NCI-H1436 (cell line): ENCODE measurements at regions not wholly inside any gene's neighbourhood (a gene's known extent, or its start where the extent isn't known, plus 50 kb on each side); places are given as distances from the start of the nearest gene placed in this dataset.
"Not testable (repeated sequence)": the region's sequence is repeated elsewhere in the genome, so short reads cannot be mapped to it uniquely, and the experiment has no call there.

Experiments used
- DNase-seq: peaks from one replicate; lab custom pipeline; 2025; lab: John Stamatoyannopoulos, UW

DNA sequence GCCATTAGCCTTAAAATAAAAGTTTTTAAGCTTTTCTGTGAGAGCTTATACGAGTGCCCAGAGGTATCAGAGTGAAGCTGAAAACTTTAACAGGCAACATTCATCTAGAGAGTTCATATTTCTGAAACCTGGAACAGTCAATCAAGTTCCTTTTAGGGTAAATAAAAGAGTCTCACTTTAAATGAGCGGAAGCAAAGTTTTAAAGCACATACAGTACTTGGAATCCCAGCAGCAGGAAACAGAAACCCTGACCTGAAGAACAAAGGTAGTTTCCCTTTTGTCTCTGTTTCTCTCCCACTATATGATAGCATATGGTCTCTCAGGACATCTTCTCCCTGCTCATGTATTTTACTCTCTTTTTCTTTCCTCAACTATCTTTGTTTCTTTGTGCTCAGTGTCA is 153.0 kb downstream of the ASB9 start:
- no peak for DNase-seq

DNA sequence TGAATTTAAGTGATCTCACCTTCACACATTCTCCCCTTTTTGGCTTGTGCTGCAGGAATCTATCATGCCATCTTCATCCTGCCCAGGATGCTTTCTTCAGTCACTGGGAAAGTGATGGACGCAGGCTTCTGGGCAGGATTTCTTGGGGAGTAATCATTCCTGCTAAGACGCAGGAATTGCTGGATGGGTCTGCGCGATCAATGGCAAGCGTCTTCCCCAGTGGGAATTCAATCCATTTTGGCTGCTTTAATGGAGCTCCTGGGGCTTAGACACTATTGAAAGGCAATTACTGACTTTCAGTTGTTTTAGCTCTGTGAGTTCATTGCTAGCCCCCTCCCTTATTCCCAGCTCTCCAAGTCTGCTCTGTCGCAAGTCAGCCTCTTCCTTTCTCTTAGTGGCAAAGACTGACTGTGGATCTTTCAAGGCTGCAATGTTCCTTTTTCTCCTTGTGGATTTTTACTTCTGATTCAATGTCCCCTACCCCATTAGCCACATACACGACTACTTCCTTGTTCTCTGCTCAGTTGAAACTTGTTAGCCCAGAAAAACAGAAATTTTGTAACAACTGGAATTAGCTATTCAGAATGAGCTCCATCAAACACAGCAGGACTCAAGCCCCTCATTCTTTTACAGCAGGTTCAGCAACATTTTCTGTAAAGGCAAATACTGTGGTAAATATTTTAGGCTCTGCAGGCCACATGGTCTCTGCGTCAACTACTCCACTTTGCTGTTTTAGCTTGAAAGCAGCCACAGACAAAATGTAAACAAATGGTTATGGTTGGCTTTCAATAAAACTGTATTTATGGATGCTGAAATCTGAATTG is 154.9 kb downstream of the ASB9 start:
- no peak for DNase-seq

DNA sequence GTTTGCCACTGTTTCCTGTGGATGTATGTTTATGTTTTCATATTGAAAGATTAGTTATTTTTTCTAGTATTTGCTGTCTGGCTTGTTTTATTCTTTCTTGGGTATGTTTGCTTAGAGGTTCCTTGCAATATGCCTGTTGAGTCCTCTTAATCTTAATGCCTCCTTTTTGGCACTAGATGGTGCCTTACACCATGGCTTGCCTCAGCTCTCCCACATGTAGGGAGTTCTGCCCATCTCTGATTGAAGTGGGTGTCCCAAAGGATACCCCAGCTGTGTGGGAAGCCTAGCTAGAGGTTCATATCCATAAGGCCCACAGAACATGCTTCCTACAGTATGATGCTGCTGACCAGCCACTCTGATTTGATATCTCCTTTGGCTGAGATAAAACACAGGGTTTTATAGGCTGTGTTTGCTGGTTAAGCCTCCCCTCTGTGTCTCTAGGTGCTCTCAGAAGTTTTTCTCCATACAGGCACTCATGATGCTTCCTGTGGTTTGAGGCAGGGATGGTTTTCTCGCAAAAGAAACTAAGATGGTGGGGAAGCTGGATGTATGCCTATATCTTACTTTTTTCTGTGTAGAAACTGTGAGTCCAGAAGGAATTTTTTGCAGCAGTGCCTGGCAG is 162.4 kb downstream of the ASB9 start:
- DNase-seq = peak; percentile 9

DNA sequence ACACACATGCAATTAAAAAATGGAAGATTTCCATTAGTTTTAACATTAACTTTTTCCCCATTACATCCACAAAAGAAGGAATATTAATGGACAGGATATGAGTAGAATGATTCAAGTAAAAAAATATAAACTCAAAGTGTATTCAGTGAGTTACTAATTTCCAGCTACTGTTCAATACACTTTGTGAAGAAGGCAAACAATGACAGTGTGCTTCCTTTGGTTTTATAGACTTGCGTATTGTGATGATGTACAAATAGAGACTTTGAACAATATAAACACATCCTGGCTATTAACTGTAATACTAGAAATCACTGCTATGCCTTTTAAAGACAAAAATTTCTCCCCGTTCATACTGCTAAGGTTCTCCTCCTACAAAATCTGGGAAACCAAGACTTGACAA is 171.4 kb downstream of the ASB9 start:
- DNase-seq = no peak

DNA sequence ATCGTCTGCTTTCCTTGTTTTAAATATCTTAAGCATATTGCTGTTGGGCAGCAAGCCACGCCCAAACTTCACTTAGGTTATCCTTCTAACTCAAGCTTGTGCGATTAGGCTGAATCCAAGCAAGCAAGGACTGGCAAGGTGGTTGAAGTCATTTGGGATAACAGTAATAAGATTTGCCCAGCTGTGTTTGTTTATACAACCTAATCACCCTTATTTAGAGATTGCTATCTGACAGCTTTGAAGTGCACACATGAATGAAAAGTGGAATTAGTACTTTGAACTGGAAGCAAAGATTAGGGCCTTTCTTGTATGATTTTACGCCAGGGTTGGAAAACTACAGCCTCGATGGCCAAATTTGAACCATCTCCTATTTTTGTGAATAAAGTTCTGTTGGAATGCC is 182.1 kb downstream of the ASB9 start:
- DNase-seq = no peak

DNA sequence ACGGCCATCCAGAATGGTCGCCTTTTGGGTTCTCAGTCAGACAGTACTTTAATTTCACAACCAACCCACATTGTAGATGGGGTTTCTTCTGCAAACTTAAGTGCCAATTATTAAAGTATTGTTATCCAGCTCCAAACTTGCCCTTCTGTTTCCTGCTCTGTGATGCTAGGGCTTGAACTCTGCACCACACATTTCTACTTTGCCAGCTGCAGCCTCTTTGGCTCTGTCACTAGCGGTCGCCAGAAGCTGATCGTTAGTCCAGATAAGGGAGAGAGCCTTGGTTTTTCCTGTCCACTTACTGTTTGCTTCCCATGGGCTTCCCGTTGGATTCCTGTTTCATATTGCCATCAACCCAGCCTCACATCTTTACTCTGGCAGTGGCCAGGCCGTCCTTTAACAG is 196.6 kb downstream of the ASB9 start:
- DNase-seq = no peak

DNA sequence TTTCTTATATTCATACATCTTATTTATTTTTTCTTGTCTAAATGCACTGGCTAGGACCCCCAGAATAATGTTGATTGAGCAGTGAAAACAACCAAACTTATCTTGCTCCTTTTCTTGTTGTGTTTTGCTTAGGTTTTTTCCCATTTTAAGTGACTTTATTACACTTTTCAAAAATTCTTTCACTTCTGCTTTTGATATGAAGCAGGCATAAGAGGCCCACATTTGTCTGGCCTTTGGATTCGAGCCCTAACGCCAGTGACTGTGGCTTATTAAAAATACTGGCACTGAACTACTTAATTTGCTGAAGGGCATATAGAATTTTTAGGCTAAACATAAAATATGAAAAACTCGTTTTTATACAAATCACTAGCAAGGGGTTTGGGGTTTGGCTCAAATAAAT is 197.0 kb downstream of the ASB9 start:
- no peak for DNase-seq

DNA sequence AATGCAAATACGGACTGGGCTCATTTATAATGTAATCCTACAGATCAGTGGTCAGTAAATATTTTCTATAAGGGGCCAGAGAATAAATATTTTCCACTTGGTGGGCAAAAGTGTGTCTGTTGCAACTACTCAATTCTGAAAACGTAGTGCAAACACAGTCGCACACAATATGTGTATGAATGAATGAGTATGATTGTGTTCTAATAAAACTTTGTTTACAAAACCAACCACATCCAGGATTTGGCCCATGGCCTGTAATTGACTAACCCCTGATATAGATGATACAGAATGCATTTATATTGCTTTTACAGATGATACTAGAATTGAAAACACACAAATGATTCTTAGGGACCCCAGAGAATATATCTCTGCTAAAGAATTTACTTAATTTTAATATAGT is 197.6 kb downstream of the ASB9 start:
- no peak for DNase-seq

DNA sequence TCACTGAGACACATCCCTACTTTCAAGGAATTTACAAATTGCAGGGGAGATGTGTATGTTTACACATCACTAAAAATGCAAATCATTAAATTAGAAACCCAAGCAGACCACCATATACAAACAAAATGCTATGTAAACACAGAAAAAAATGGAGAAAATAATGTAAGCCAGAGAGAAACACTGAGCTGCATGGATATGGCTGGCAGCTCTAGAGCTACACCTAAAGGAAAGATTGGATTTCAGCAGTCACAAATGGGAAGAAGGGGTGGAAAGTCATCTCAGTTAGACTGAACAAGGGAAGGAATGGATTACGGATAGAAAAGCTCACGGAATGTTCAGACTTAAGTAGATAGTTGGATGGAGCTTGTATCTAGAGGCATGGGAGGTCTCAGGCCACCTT is 186.3 kb downstream of the MOSPD2 start:
- DNase-seq = no peak

DNA sequence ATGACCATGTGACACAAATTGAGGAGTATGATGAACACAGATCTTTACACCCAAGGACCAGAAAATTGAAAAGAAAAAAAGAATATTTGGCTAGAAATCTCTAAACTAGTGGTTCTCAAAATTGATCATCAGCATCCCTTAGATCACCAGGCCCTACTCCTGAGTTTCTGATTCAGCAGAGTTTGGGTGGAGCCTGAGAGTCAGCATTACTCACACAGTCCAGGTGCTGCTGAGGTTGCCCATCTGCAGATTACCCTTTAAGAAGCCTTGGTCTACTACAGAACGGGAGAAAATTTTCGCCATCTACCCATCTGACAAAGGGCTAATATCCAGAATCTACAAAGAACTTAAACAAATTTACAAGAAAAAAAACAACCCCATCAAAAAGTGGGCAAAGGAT is 182.8 kb downstream of the MOSPD2 start:
- no peak for DNase-seq

DNA sequence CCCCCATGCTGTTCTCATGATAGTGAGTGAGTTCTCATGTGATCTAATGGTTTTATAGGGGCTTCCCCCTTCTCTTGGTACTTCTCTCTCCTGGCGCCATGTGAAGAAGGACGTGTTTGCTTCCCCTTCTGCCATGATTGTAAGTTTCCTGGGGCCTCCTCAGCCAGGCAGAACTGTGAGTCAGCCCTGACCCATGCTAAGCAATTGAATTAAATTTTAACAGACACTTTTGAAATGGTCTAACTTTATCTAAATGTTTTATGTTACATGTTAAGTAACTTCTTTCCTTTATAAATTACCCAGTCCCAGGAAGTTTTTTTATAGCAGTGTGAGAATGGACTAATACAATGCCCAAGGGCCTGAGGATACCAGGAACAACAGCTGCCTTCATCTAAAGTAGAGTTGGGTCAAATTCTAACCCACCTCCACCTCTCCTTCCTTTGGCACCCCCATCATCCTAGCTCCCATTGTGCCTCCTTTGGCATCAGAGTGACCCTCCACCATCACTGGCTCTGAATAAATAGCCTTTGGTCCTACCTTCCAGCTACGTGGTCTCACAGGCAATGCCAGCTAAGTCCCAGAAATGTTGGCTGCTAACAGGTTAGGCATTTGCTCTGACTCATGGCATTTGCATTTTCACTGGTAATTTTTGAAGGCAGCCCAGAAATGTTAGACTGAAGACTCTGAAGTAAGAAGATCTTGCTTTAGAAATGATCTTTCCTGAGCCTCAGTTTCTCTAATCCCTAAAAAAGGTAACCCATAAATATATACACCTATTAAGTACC is 182.1 kb downstream of the MOSPD2 start:
- no peak for DNase-seq

DNA sequence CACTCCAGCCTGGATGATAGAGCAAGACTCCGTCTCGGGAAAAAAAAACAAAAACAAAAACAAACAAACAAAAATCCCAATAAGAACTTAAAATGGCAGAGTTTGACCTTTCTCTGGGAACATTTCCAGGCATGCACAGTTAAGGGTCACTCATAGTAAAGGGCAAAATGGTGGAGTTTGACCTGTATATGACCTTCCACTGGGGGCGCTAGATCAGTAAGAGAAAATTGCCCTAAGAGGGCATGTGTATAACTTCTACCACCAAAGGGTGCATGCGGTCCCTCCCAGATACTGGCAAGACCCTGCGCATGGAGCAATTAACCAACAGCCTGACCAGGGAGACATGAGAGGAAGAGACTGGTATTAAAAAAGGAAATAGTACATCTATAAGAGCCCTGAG is 177.2 kb downstream of the MOSPD2 start:
- no peak for DNase-seq

DNA sequence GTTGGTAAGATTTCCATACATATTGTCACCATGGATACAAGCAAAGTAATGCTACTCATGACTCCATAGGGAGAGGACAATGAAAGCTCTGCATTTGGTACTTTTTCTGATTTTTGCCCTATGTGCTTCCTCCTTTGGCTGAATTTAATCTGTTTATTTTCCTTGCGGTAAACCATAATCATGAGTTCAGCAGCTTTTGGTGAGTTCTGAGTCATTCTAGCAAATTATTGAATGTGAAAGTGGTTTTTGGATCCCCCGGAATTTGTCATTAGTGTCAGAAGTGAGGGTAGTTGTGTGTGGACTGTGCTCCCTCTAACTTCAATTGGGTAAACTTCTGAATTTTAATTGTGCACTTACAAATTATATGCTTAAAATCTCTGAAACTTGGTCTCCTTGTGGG is 170.3 kb downstream of the MOSPD2 start:
- no peak for DNase-seq

DNA sequence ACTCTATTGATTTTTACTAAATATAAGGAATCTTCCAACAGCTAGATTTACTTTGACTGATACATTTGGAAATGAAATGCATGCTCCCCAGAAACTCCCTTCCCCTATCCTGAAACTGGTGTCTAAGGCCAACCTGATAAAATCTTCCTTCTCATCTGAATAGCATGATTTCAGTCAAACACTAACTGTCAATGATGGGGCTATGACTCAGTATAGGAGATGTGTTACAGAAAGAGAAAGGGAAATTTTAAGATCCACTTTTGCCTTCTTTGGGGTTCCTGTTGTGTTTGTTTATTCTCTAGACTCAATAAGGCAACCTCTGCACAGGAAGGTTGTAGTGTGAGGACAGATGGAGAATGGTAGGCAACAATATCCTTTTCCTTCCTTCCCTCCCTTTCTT is 160.7 kb downstream of the MOSPD2 start:
- no peak for DNase-seq

DNA sequence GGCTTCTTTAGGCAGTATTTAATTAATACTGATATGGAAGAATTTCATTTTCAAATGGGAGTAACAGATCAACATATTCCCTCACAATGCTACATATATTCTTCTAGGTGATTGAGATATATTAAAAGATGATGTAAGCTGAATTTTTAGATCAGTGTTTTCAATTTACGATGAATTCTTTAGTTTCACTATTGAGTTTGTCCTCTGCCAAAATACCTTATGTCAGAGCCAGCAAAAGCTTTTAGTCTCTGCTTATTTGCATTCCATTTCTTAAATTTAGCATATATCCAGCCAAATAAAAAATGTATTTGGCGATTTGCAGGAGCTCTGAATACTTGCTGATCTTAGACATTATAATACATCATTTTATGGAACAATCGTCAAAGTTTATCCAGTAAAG is 144.3 kb downstream of the MOSPD2 start:
- DNase-seq = no peak

DNA sequence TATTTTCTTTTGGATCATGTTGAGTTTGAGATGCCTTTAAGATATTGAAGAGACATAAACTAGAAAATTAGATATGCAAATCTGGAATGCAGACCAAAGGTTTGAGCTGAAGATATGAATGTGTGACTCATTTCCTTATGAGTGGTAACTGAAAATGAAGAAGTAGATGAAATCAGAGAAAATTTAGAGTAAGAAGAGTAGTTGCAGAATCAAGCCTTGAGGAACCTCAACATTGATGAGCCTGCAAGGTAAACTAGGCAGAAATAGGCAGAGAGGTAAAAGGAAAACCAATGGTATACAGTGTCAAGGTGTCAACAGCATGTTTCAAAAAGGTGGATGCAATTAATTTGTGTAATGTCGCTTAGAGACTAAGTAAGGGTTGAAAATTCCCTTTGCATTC is 142.8 kb downstream of the MOSPD2 start:
- DNase-seq = no peak

DNA sequence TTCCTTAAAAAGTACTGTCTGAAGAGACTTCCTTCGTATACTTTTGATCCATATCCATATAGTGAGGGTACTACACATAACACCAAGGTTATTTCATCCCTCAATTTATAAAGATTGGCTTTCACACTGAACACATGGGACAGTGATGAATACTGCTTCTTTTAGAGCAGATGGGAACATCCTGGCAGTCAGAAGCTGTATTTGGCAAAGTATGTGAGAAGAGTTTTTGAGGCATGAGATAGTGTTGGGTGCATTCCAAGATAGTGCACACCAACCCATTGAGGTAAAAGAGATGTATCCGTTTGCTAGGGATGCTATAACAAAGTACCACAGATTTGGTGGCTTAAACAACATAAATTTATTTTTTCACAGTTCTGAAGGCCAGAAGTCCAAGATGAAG is 141.1 kb downstream of the MOSPD2 start:
- no peak for DNase-seq

DNA sequence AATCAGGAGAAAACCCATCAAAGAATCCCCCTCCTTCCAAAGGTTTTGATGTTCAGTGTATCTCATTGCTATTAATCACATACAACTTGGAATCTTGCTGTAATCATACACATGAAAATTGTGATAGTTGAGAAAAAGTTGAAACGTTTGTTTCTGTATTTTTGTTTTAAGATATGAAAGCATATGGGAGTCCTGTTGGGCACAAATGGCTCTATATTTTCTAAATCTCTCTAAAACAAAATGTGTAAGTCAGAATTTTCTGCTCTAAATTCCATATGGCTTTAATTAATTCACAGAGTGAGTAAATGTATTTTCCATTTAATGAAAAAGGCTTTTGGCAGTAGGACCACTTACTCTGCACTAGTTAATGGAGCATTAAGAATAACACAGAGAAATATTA is 140.2 kb downstream of the MOSPD2 start:
- no peak for DNase-seq

DNA sequence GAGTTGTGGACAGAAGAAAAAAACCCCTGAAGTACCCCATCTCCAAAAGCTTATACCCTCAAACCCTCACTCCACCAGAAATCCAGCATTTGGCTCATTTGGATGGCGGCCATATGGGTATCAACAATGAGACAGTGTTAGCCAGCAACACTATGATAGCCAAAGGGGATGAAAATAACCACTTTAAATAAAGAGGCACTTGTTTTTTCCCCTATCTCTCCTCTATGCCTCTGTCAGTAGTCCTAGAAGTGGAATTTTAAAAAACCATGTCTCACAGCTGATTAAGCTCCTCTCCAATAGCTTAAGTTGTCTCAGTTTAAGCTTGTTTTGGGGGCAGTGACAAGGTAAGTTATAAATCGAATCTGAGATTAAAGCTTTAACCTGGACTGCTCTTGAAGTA is 124.0 kb downstream of the MOSPD2 start:
- DNase-seq = no peak

DNA sequence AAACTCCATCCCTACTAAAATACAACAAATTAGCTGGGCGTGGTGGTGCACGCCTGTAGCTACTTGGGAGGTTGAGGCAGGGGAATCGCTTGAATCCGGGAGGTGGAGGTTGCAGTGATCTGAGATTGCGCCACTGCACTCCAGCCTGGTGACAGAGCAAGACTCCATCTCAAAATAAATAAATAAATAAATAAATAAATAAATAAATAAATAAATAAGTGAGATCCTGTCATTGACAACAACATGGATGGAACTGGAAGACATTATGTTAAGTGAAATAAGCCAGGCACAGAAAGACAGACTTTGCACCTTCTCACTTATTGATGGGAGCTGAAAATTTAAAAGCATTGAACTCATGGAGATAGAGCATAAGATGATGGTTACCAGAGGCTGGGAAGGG is 111.2 kb downstream of the MOSPD2 start:
- DNase-seq = not testable (repeated sequence)
